ENCODE measurements at regions not wholly inside any gene's neighbourhood (a gene's known extent, or its start where the extent isn't known, plus 50 kb on each side); places are given as distances from the start of the nearest gene placed in this dataset.

DNA sequence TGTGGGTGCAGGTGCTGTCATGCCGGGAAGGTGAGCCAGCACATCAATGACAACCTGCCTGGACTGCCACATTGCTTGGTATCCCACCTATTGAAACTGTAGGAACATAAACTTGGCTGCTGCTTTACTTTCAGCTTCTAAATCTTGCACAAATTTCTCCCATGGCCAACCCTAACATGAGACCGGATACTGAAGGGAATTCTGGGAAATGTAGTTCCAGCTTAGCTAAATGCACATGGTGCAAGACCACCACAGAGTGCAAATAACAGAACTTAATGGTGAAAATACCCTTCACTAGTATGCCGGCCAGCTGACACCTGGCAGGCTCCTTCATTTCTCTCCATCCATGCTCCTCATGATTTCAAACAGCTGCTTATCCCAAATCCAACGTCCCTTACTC lies 247.4 kb downstream of the ARRDC4 start:
- no peak overlapping the region for H2AFZ ChIP-seq (ENCODE audit: low read depth, low read length)
- Mint-ChIP-seq H3K4me1 (ENCODE audit: low read depth, unreplicated experiment) (no peaks in the 10 kb centered on the region), H3K27ac (ENCODE audit: unreplicated experiment) (no peak overlapping the region), H3K4me3 (ENCODE audit: unreplicated experiment) (no peak overlapping the region), H3K36me3 (ENCODE audit: low read depth, unreplicated experiment) (no peaks in the 10 kb centered on the region), H3K9me3 (ENCODE audit: unreplicated experiment) (no peaks in the 10 kb centered on the region), H3K27me3 (ENCODE audit: low read depth, unreplicated experiment) (no peaks in the 10 kb centered on the region)
- no peak overlapping the region for H3K9ac ChIP-seq (ENCODE audit: low read length)
- no peaks in the 10 kb centered on the region for H3K79me2 ChIP-seq (ENCODE audit: insufficient read depth, low read length)
- peaks cover 4% of the 10 kb centered on the region for H3K9me3 ChIP-seq (ENCODE audit: insufficient read depth, low read depth, low read length)
- no peaks in the 10 kb centered on the region for H3K4me1 ChIP-seq (ENCODE audit: insufficient read depth, low read length)
- H4K20me1 ChIP-seq (ENCODE audit: insufficient read depth, low read length), result no peaks in the 10 kb centered on the region
- no peak overlapping the region for H3K4me3 ChIP-seq (ENCODE audit: insufficient read depth, low read depth, low read length)
- FAIRE-seq (no peak), DNase-seq (ENCODE audit: low read depth) (no peak)
- H3K4me2 ChIP-seq (ENCODE audit: low read length), result no peak overlapping the region
- H3K27me3 ChIP-seq (ENCODE audit: insufficient read depth, low read length), result no peaks in the 10 kb centered on the region
- no peak for TF ChIP-seq CTCF (IDR thresholded peaks at IDR 0.05; ENCODE audit: insufficient read depth, low read depth, low read length)
- TF ChIP-seq EZH2 (IDR thresholded peaks at IDR 0.05; ENCODE audit: insufficient read depth, low read length), result no peak
- no peaks in the 10 kb centered on the region for H3K36me3 ChIP-seq (ENCODE audit: insufficient read depth, low read length)
- no peak overlapping the region for H3K27ac ChIP-seq (ENCODE audit: low read depth, low read length)

GRCh38 chr15:98213346-98213979 lies 253.0 kb downstream of the ARRDC4 start:
- Histone ChIP-seq H4K20me1 (ENCODE audit: insufficient read depth, low read length) (no peaks in the 10 kb centered on the region), H3K27me3 (ENCODE audit: insufficient read depth, low read length) (no peaks in the 10 kb centered on the region), H3K27ac (ENCODE audit: low read depth, low read length) (no peak overlapping the region), H3K36me3 (ENCODE audit: insufficient read depth, low read length) (no peaks in the 10 kb centered on the region), H2AFZ (ENCODE audit: low read depth, low read length) (no peak overlapping the region), H3K4me2 (ENCODE audit: low read length) (no peak overlapping the region), H3K4me1 (ENCODE audit: insufficient read depth, low read length) (no peaks in the 10 kb centered on the region), H3K79me2 (ENCODE audit: insufficient read depth, low read length) (no peaks in the 10 kb centered on the region), H3K9ac (ENCODE audit: low read length) (no peak overlapping the region), H3K9me3 (ENCODE audit: insufficient read depth, low read depth, low read length) (peaks cover 8% of the 10 kb centered on the region), H3K4me3 (ENCODE audit: insufficient read depth, low read depth, low read length) (no peak overlapping the region)
- no peak for DNase-seq (ENCODE audit: low read depth)
- FAIRE-seq, result no peak
- Mint-ChIP-seq H3K27ac (ENCODE audit: unreplicated experiment) (no peak overlapping the region), H3K4me3 (ENCODE audit: unreplicated experiment) (no peak overlapping the region), H3K4me1 (ENCODE audit: low read depth, unreplicated experiment) (no peaks in the 10 kb centered on the region), H3K27me3 (ENCODE audit: low read depth, unreplicated experiment) (no peaks in the 10 kb centered on the region), H3K9me3 (ENCODE audit: unreplicated experiment) (no peaks in the 10 kb centered on the region), H3K36me3 (ENCODE audit: low read depth, unreplicated experiment) (no peaks in the 10 kb centered on the region)
- TF ChIP-seq EZH2 (IDR thresholded peaks at IDR 0.05; ENCODE audit: insufficient read depth, low read length) (no peak), CTCF (IDR thresholded peaks at IDR 0.05; ENCODE audit: insufficient read depth, low read depth, low read length) (no peak)

DNA sequence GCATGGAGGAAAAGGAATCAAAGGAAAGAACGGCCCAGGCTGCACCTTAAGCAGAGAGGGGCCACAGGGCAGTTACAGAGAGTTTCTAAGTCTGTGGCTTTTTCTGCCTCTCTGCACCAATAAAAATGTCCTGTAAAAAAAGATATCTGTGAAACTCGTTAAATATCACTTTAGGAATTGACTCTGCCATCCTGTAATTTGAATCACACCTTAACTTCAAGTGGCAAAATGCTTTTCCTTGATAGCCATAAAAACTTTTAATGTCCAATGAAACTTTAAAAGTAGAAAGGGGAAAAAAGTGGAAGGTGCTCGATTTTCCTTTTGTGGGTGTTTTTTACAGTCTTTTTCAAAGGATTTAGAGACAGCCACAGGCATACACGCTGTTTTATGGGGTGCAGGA lies 255.7 kb downstream of the ARRDC4 start:
- FAIRE-seq, result no peak
- H3K4me3 Mint-ChIP-seq (ENCODE audit: unreplicated experiment), result no peak overlapping the region
- Histone ChIP-seq H3K4me1 (ENCODE audit: insufficient read depth, low read length) (no peaks in the 10 kb centered on the region), H3K9ac (ENCODE audit: low read length) (no peak overlapping the region), H3K4me2 (ENCODE audit: low read length) (no peak overlapping the region), H3K4me3 (ENCODE audit: insufficient read depth, low read depth, low read length) (no peak overlapping the region), H3K27ac (ENCODE audit: low read depth, low read length) (no peak overlapping the region), H4K20me1 (ENCODE audit: insufficient read depth, low read length) (no peaks in the 10 kb centered on the region), H3K27me3 (ENCODE audit: insufficient read depth, low read length) (no peaks in the 10 kb centered on the region), H2AFZ (ENCODE audit: low read depth, low read length) (no peak overlapping the region), H3K36me3 (ENCODE audit: insufficient read depth, low read length) (no peaks in the 10 kb centered on the region), H3K79me2 (ENCODE audit: insufficient read depth, low read length) (no peaks in the 10 kb centered on the region), H3K9me3 (ENCODE audit: insufficient read depth, low read depth, low read length) (peaks cover 13% of the 10 kb centered on the region)
- H3K27me3 Mint-ChIP-seq (ENCODE audit: low read depth, unreplicated experiment), result peaks cover 1% of the 10 kb centered on the region
- H3K27ac Mint-ChIP-seq (ENCODE audit: unreplicated experiment), result no peak overlapping the region
- TF ChIP-seq EZH2 (IDR thresholded peaks at IDR 0.05; ENCODE audit: insufficient read depth, low read length) (no peak), CTCF (IDR thresholded peaks at IDR 0.05; ENCODE audit: insufficient read depth, low read depth, low read length) (no peak)
- no peak for DNase-seq (ENCODE audit: low read depth)
- no peaks in the 10 kb centered on the region for H3K9me3 Mint-ChIP-seq (ENCODE audit: unreplicated experiment)
- no peaks in the 10 kb centered on the region for H3K4me1 Mint-ChIP-seq (ENCODE audit: low read depth, unreplicated experiment)
- H3K36me3 Mint-ChIP-seq (ENCODE audit: low read depth, unreplicated experiment), result no peaks in the 10 kb centered on the region
